IPS DF 19.7 (cell line): ENCODE measurements at regions not wholly inside any gene's neighbourhood (a gene's known extent, or its start where the extent isn't known, plus 50 kb on each side); places are given as distances from the start of the nearest gene placed in this dataset.
A peak's percentile ranks its signal among the peaks of the same experiment; 100 is the strongest.
"Not testable (repeated sequence)": the region's sequence is repeated elsewhere in the genome, so short reads cannot be mapped to it uniquely, and the experiment has no call there.

Source experiments
- DNase-seq: peaks from one replicate; pipeline ENCODE4 v3.0.0-alpha.2; 2013; ENCODE audit warnings: low read depth, low spot score

- DNase-seq = not testable (repeated sequence)
Measured at GRCh38 chr1:83135524-83136157, 863.3 kb downstream of the TTLL7 start.

- not testable (repeated sequence) for DNase-seq
Measured at GRCh38 chr1:83134322-83135014, 864.5 kb downstream of the TTLL7 start.

GRCh38 chr1:83131692-83131955 is 867.3 kb downstream of the TTLL7 start:
- no peak for DNase-seq

GRCh38 chr1:83130886-83131691 is 867.8 kb downstream of the TTLL7 start:
- DNase-seq = no peak

GRCh38 chr1:83129107-83129506 is 869.8 kb downstream of the TTLL7 start:
- DNase-seq = no peak

- DNase-seq = no peak
Measured at GRCh38 chr1:83125456-83125855, 873.5 kb downstream of the TTLL7 start.

GRCh38 chr1:83123019-83123418 is 875.9 kb downstream of the TTLL7 start:
- DNase-seq = no peak

- no peak for DNase-seq
Measured at GRCh38 chr1:83118472-83118871, 880.5 kb downstream of the TTLL7 start.

- not testable (repeated sequence) for DNase-seq
Measured at GRCh38 chr1:83117030-83117429, 881.9 kb downstream of the TTLL7 start.

- no peak for DNase-seq
Measured at GRCh38 chr1:83115785-83116184, 883.1 kb downstream of the TTLL7 start.

- no peak for DNase-seq
Measured at GRCh38 chr1:83114136-83114834, 884.6 kb downstream of the TTLL7 start.

GRCh38 chr1:83113652-83114051 is 885.3 kb downstream of the TTLL7 start:
- no peak for DNase-seq

GRCh38 chr1:83112248-83112885 is 886.6 kb downstream of the TTLL7 start:
- no peak for DNase-seq

- DNase-seq = no peak
Measured at GRCh38 chr1:83110156-83110555, 888.8 kb downstream of the TTLL7 start.

- no peak for DNase-seq
Measured at GRCh38 chr1:83109692-83110091, 889.2 kb downstream of the TTLL7 start.

- no peak for DNase-seq
Measured at GRCh38 chr1:83104558-83104957, 894.4 kb downstream of the TTLL7 start.

- DNase-seq = no peak
Measured at GRCh38 chr1:83103341-83103740, 895.6 kb downstream of the TTLL7 start.

GRCh38 chr1:83102630-83103071 is 896.3 kb downstream of the TTLL7 start:
- DNase-seq = peak; percentile 20

- no peak for DNase-seq
Measured at GRCh38 chr1:83101406-83101805, 897.5 kb downstream of the TTLL7 start.

- no peak for DNase-seq
Measured at GRCh38 chr1:83100133-83100532, 898.8 kb downstream of the TTLL7 start.

GRCh38 chr1:83098791-83099190 is 900.1 kb downstream of the TTLL7 start:
- no peak for DNase-seq

GRCh38 chr1:83098131-83098530 is 900.8 kb downstream of the TTLL7 start:
- DNase-seq = no peak
